GM18498 (cell line): ENCODE measurements at regions not wholly inside any gene's neighbourhood (a gene's known extent, or its start where the extent isn't known, plus 50 kb on each side); places are given as distances from the start of the nearest gene placed in this dataset.

Source experiments
- ATAC-seq: cut with Tn5 transposase; IDR thresholded peaks from one replicate; pipeline ENCODE4 v1.9.1; 2021; ENCODE audit warnings: mild to moderate bottlenecking, moderate library complexity; ENCODE audit not compliant: unreplicated experiment

DNA sequence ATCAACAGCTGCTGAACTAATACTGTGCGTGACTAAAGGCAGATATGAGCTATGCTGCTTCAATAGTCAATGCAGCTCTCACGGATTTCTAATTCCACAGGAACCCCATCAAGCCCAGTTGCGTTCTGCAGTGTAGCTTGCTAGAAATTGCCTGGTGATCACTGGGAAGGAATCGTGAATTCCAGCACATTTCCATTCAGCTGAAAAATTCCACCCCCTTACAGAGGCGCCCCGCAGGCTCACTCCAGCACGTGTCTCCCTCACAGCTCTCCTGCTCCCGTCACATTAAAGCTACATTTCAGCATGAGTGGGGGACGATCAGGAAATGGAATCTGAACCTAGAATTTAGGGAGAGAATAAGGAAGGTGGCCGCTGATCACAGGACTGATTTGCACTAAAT is 534.8 kb downstream of the TCERG1L start:
- ATAC-seq: no peak

DNA sequence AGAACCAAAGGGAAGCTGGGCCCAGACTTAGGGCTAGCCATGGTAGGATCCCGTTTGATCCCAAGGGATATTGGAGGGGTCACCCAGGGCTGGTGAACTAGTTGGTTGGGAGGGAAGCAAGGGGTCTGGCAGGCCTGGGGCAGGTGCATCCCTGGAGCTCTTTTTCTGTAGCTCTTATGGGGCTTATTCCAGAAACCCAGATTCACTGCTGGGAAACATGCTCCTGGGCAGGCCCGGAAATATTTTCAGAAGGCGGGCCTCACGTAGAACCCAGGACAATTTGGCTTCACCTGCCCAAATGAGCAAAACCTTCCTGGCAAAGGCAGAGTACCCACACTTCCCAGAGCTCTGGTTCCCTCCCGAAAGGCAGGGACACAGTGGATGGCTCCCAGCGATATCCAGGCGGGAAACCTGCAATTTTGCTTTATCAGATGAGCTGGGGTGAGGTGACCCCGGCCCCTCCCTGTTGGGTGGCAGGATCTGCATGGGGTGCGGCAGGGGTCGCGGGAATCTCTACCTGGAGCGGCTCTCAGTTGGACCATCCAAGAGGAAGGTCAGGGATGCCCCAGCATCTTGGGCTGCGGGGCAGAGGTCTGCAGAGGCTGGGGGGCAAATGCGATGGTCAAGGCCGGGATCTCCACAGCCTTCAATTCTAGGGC is 533.9 kb downstream of the TCERG1L start:
- no peak for ATAC-seq

DNA sequence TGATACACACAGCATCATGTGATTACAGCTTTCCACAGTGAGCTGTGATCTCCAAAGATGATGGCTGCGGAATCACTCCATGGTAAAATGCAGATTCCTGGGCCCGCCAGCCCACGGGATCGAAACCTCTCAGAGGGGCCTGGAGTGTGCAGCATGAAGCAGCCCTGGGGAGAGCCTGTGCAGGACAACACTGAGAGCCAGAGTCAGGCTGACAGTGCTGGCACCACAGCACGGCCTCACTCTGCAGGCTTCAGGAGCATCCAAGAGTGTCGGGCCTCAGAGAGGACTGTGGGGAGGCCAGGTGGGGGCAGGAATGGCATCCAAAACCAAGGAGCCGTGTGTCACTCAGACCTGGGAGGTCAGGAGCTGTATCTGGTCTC is 533.4 kb downstream of the TCERG1L start:
- ATAC-seq: no peak

DNA sequence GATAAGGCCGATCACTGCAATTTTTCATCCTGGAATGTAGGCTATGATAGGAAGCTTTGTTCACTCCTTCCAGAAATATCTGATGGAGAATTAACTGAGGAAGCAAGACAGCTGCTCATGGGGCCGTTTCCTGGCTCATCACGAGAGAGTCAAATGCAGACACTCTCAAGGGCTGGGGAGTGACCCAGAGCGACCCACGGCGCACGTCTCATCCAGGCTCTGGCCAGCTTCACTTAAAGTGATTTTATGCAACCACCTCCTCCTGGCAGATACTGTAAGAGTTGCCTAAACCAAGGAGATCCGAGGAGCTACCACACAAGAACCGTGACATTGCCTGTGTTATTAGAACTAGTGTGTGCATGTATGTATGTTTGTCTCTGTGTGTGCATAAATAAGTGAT is 530.8 kb downstream of the TCERG1L start:
- no peak for ATAC-seq

DNA sequence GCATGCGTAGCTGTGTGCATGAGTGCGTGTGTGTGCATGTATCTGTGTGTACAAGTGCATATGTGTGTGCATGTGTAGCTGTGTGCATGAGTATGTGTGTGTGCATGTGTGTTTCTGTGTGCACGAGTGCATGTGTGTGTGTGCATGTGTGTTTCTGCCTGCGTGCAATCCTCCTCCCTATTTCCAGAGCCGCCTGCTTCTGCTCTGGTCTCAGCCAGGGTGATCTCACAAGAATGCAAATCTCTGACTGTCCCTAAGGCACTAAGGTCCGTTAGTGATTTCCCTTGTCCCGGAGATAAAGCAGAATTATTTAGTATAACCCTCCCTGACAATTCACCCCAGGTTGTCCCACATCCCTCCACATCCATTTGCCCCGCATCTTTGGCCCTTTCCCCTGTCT is 530.3 kb downstream of the TCERG1L start:
- ATAC-seq: no peak

DNA sequence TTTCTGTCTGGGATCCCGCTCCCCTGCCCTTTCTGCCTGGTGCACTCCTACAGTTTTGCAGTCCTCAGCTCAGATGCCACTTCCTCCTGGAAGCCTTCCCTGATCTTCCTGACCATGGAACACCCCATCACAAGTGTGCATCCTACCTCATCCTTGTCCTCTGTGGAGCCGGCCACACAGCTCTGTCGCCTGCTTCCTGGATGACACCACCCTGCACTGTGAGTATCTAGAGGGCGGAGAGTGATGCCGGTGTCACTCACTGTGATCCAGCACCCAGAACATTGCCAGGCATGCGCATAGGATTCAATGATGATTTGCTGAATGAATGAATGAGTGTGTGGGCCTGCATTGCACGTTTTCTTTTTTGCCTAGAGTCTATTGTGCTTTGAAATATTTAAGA is 529.9 kb downstream of the TCERG1L start:
- ATAC-seq: no peak

DNA sequence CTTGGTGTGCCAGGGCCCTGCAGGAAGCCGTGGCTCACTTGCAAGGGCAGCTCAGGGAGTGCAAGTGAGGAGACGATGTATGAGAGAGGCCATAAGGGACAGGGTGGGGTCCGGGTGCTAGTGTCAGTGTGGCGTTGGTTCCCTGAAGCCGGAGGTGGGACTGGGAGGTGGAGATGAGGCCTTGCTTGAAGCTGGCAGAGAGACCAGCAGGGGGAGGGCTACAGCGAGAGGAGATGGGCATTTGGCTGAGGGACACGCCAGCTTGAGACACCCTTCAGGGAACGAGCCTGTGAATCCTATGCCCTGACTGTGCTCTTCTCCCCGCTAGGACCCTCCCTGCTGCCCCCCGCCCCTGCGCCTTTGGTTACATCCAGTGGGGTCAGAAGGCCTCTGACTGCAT is 529.1 kb downstream of the TCERG1L start:
- no peak for ATAC-seq

DNA sequence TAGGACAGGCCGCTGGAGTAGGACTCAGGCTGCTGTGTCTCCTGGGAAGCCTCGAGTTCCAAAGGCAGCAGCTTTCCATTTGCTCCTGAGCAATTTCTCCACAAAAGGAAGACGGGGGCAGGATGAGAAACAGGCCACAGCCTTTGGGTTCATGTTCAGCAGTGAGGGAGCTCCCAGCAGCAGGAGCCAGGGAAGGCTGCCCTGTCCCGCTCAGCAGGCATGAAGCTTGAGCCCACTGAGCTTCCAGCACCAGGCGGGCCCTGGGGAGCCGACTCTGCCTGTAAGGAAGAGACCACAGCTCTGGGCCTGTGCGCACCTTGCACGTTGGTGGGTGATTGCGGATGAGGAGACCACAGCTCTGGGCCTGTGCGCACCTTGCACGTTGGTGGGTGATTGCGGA is 527.2 kb downstream of the TCERG1L start:
- ATAC-seq: no peak

DNA sequence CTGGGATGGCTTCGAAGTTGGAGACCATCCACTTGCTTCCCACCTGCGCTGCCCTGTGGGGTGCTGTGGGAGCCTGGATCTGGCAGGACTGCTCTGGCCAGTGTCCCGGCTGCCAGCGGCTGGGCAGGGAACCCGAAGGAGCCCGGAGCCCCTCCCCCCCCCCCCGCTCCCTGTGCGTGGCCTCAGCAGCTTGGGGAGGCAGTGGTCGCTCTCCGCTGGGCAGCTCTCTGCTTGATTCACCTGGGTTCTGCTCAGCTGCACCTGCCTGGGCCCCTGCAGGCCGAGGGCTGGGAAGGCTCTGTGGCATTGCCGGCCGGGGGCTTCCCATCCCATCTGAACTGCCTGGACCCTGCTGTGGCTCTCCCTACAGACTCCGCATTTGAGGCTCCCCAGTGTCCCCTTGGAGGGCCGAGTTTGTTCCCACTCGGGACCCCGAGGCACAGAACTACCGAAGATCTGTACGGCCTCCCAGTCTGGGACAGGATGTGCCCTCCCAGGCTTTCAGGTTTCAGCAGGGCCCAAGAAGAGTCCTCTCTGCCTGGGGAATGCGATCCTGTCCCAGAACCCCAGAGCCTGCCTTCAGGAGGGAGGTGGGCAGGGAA is 525.1 kb downstream of the TCERG1L start:
- no peak for ATAC-seq

DNA sequence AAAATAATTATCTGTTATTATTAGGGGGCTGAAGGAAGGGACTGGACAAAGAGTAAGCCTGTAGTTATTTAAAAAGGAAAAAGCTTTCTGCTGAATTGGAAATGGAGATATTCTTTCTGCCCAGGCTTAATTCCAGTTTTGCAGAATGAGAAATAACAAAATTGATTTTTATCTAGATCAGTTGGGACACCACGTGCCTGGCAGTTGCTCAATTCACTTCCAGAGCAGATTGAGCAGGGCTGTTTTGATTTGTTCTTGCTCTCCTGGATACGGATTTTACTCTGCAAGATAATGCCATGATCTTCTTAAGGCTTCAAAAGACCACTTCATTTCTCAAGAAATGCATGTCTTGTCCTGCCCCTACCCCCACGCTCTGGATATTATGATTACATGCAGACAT is 524.3 kb downstream of the TCERG1L start:
- ATAC-seq: no peak

DNA sequence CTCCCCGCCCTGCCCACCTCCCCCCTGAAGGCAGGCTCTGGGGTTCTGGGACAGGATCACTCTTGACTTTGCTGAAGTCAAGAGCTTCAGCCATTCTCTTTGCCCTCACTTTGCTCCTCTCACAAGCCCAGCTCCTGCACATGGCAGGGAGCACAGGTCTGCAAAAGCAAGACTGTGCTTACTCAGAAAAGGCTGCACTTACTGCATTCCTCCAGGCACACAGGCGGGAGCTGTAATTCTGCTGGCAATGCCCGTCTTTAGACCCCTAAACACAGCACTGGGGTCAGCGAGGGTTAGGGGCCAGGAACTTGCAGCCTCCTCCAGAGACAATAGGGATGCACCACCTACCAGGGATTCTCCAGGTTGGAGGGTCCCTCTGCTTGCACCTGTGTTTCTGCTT is 523.7 kb downstream of the TCERG1L start:
- ATAC-seq: no peak

DNA sequence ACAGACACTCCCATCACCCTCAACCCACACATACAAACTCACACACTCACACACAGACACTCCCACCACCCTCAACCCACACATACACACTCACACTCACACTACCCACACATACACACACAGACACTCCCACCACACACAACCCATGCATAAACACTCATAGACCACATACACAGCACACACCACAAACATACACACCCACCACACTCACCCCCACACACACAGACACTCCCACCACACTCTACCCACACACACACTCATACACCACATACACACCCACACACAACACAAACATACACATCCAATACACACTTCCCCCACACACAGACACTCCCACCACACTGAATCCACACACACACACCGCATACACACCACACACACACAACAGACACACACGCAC is 521.2 kb downstream of the TCERG1L start:
- ATAC-seq: no peak

DNA sequence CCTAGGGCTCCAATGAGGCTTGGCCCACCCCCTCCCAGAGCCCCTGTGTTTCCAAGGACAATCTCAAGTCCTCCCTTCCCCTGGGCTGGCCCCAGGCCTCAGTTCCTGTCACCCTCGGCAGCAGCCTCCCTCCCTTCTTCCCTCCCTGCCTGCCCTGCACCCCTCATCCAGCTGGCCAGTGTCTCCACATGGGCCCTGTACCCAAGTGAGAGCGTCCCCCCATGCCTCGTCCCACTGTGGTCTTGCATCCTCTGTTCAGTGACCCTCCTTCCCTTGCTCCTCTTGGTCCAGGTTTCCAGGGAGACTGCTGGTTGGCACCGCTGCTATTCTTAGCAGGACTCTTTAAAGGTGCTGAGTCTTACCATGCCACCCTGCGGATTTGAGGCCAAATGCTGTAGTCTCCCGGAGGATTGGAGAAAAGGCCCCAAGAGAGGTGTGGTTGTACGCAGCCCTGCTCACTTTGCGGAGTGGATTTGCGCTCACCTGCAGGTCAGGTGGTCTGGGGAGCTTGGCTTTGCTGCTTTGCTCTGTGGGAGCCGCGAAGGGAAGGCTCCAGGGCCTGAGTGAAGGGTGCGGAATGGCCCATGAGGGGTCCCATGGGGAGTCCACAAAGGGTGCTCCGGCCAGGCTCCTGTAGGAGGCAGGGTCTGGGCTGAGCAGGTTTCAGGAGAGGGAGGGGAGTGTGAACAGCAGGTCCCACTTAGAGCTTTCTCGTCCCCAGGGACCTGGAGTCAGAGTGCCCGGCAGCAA is 519.2 kb downstream of the TCERG1L start:
- no peak for ATAC-seq

DNA sequence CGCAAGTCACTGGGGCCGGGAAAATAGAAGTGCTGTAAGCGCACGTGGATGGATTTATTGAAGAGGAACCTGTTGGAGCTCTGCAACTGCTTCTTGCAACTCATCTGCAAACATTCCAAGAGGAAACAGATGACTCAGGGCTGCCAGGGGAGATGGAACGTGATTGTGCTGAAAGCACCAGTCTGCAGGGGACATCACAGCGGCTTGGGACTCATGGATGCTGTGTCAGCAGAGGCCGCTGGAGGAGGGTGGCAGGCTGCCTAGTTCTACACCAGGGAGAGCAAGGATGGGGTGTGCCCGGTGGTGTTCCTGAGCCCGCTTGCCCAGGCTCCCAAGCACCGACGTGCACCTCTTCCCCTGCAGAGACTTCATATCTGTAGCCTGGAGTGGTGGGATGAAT is 515.7 kb downstream of the TCERG1L start:
- ATAC-seq: no peak

DNA sequence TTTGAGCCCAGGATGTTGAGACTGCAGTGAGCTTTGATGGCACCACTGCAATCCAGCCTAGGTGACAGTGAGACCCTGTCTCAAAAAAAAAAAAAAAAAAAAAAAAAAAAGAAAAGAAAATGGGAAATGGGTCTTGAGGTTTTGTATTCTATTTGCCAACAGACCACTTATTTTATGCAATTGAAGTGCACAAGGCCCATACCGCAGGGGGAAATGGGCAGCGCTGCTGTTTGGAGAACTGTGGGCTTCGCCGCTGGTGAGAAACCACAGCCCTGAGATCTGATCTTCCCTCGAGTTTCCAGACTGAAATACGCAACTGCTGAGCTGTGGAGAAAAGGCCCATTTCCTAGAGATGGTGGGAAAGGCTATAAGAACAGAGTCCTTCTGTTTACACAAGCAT is 512.0 kb downstream of the TCERG1L start:
- ATAC-seq: no peak

DNA sequence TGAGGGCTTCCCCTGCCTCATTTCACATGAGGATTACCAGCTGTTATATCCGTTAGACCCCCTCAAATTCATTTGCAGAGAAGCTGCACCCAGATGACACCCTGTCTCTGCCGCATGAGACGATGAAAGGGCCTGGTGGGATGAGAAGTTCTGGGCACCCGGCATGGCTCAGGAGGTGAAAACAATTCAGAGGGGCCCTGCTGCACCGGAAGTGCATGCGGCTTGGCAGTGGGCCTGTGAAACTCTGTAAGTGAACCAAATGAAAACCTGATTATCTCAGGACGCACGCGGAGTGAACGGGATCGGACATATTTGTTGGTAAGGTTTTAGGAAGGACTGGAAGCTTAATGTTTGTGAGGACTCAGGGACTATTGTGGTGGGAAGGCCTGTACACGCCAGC is 511.2 kb downstream of the TCERG1L start:
- ATAC-seq: no peak

DNA sequence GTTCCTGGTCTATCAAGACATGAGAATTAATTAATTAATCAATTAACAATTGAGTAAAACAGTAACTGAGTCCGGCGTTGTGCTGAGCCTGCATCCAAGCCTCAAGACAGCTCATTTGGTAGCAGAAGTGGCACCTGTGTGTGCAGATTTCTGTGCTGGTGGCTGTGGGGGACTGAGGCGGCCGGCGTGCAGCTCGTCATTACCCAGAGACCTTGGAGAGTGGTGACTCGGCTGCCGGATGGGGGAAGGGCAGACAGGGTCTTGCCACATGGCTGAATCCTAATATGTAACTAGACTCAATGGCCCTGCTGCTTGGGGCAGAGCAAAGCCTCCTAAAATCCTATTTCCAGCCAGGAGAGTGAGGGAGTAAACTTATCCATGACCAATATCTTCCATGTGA is 510.2 kb downstream of the TCERG1L start:
- no peak for ATAC-seq

DNA sequence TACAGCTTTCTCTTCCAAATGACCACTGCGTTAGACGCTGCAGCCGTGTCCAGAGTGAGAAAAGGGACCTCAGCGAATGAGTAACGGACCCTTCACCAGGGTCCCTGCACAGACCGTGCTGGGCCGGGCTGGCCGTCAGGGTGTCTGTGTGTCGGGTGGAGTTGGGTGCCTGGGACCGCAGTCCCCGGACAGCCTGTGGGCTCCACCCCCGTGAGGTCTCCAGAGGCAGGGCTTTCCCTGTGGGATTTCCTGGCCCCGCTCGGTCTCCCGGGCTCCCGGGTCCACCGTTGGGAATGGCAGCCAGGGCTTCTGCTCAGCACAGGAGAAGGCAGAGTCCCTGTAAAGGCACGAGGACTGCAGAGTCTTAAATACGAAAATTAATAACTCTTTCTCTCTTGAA is 509.7 kb downstream of the TCERG1L start:
- ATAC-seq: no peak

DNA sequence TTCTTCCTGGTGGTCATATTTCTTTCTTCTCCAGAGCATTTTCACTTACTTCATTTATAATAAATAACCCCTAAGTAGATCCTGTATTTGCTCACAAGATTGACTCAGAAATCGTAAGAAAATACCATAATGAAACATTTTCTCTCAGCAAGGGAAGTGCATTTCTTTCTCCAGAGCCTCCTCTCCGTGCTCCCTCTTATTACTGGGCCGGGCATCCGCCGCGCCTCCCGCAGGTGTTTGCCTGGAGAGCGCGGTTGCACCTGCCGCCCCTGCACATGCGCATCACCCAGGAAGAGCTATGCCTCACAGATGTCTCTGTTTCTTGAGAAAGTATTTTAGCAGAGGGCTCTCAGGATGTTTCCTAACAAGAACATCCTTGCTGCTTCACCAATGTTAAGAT is 509.2 kb downstream of the TCERG1L start:
- ATAC-seq: no peak

DNA sequence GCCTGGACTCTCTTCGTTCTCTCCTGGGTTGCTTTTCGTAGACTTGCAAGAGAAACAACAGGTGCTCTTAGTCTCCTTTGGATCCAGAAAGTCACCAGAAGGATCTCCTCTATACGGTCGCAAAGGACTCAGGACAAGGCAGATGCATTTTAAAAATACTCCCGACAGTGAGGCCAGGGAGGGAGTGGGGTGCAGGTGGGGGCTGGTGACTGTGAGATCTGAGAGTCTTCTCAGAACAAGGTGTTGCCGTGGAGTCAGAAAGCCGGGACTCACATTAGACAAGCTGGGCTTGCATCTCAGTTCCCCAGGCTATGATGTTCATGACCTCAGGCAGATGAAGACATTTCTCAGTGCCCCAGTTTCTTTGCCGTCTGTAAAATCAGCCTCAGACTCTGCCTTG is 507.2 kb downstream of the TCERG1L start:
- ATAC-seq: no peak

DNA sequence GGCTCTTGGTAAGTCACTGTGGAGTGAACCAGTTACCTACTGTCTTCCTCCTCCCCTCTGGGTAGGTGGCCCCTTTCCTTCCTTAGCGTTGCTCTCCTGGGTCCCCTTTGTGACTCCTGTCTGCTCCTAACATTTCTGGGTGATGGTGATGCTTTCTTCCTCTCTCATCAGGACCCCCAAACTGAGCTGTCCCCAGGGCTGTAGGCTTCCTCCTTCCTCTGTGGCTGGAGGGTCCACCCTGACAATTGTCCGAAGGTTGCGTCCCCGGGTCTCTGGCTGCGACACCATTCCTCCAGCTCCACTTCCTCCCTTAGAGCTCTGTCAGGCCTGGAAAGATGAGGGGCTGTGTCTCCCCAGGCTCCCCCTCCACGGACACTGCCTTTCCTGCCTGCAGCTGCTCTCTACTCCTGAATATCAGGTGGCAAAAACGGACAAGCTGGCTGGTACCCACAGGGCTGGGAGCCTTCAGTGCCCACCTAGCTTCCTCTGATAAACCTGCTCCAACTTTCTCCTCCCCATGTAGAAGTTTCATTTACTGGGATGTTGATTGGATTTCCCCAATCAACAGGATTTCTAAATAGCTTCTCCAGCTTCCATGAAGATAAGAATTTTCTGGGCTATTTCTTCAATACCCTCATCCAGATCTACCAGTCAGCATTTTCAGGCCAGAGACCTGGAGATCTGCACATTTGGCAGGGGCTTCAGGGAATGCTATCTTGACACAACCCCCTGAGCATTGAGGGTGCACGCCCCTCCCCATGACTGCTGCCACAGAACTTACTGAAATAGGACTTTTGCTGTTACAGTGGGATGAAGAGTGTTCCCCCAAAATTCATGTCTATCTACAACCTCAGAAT is 506.5 kb downstream of the TCERG1L start:
- ATAC-seq: no peak

DNA sequence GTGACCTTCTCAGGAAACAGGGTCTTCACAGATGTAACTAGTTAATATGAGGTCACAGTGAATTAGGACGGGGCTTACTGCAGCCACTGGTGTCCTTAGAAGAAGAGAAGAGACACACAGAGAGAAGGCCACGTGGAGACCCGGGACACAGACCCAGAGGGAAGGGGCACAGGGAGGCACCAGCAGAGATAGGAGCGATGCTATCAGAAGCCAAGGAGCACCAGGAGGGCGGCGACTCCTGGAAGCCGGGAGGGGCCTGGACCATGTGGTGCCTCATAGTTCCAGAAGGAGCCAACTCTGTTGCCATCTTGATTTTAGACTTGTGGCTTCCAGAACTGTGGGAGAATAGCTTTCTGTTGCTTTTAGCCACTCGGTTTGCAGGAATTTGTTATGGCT is 505.9 kb downstream of the TCERG1L start:
- ATAC-seq: no peak
